ENCODE measurements at regions not wholly inside any gene's neighbourhood (a gene's known extent, or its start where the extent isn't known, plus 50 kb on each side); places are given as distances from the start of the nearest gene placed in this dataset.

DNA sequence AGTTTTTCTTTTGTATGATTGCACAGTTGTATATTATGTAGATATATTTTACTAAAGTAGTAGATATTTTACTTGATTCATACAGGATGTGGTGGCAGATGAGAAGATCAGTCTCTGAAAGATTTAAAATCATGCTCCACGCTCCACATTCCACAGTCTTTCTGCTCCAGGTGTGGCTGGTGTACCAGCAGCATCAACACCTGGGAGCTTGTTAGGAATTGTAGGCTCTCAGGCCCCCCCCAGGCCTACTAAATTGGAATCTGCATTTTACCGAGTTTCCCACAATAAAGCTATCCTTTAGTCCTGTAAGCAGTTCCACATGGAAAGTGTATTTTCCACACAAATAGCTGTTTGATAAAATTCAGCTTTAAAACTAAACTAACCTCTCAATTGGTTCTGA is 537.4 kb downstream of the BCKDHB start:
- DNase-seq (ENCODE audit: low read depth) = no peak
- H3K4me3 ChIP-seq (ENCODE audit: low read depth, low read length) = no peak overlapping the region
- TF ChIP-seq, protein P1, sequence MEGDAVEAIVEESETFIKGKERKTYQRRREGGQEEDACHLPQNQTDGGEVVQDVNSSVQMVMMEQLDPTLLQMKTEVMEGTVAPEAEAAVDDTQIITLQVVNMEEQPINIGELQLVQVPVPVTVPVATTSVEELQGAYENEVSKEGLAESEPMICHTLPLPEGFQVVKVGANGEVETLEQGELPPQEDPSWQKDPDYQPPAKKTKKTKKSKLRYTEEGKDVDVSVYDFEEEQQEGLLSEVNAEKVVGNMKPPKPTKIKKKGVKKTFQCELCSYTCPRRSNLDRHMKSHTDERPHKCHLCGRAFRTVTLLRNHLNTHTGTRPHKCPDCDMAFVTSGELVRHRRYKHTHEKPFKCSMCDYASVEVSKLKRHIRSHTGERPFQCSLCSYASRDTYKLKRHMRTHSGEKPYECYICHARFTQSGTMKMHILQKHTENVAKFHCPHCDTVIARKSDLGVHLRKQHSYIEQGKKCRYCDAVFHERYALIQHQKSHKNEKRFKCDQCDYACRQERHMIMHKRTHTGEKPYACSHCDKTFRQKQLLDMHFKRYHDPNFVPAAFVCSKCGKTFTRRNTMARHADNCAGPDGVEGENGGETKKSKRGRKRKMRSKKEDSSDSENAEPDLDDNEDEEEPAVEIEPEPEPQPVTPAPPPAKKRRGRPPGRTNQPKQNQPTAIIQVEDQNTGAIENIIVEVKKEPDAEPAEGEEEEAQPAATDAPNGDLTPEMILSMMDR (IDR thresholded peaks at IDR 0.05; ENCODE audit: insufficient read depth, low read depth, low read length, missing control alignments) = no peak

DNA sequence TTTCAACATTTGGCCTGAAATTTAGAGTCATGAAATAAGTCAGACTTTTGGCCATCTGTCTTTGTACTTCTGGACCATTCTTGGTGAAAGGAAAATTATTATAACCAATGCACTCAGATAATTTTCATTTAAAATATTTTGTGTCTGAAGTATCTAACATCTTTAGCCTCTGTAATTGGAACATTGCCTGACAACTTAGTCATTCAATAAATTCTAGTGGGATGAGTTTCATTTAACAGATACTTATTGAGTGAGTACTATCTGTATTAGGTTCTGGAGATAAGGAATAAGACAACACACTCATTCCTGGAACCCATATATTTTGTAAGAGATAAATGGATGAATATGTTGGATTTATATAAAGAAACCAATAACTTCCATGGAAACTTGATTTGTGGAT is 536.0 kb downstream of the BCKDHB start:
- TF ChIP-seq, protein P1 (IDR thresholded peaks at IDR 0.05; ENCODE audit: insufficient read depth, low read depth, low read length, missing control alignments) = no peak
- DNase-seq (ENCODE audit: low read depth) = no peak
- H3K4me3 ChIP-seq (ENCODE audit: low read depth, low read length) = no peak overlapping the region

DNA sequence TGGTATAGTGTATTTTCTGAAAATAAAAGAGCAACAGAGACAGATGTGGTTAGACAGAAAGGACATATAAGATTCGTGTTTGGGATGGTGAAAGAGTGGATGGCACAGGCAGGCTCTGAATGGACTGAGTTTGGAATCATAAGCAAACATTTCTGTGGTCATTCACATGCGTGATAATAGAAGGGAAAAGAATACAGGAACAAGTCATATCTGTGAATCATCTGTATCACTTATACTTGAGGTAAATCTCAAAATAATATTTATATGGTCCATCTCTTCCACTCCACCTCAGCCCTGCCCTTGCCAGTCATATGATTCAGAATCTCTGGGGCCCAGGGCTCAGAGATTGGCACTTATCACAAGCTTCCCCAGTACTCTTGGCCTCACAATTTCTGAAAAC is 535.1 kb downstream of the BCKDHB start:
- no peak for DNase-seq (ENCODE audit: low read depth)
- H3K4me3 ChIP-seq (ENCODE audit: low read depth, low read length) = no peak overlapping the region
- TF ChIP-seq, protein P1 (IDR thresholded peaks at IDR 0.05; ENCODE audit: insufficient read depth, low read depth, low read length, missing control alignments) = no peak

DNA sequence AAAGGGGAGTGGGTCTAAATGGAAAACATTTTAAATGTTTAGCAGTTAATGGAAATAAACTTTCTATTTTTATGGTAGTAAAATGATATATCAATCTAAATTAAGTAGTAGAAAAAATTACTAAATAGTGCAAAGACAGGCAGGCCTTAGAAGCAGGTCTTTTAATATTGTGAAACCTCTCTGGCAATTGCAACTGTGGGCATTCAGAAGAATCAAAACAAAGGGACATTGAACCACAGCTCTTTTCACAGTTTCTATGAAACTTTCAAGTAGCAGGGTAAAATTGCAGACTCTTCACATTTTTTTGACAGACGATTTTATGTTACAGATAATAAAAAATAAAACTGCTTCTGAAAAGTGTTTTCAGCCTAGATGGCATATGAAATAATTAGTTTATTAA is 533.7 kb downstream of the BCKDHB start:
- no peak overlapping the region for H3K4me3 ChIP-seq (ENCODE audit: low read depth, low read length)
- no peak for DNase-seq (ENCODE audit: low read depth)
- TF ChIP-seq, protein P1 (IDR thresholded peaks at IDR 0.05; ENCODE audit: insufficient read depth, low read depth, low read length, missing control alignments) = no peak

DNA sequence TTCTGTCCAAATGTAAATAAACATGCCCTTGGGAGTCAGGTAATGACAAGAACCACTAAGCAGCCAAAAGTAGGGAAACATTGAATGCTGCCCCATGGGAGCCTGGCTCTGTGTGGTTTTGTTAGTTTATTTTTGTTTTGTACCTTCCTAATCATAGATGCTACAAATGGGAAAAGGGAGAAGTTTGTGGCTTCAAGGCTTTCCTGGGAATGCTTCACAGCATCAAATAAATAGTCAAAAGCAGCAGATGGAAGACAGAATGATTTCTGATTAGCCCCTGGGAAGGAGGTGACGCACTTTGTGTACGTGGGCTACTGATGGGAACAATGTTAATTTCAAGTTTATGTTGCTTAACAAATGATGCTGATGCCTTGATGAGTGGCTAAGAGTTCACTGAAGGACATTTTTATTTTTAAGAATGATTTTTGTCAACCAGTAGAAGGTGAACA is 532.7 kb downstream of the BCKDHB start:
- no peak for DNase-seq (ENCODE audit: low read depth)
- TF ChIP-seq, protein P1 (IDR thresholded peaks at IDR 0.05; ENCODE audit: insufficient read depth, low read depth, low read length, missing control alignments) = no peak
- H3K4me3 ChIP-seq (ENCODE audit: low read depth, low read length) = no peak overlapping the region

DNA sequence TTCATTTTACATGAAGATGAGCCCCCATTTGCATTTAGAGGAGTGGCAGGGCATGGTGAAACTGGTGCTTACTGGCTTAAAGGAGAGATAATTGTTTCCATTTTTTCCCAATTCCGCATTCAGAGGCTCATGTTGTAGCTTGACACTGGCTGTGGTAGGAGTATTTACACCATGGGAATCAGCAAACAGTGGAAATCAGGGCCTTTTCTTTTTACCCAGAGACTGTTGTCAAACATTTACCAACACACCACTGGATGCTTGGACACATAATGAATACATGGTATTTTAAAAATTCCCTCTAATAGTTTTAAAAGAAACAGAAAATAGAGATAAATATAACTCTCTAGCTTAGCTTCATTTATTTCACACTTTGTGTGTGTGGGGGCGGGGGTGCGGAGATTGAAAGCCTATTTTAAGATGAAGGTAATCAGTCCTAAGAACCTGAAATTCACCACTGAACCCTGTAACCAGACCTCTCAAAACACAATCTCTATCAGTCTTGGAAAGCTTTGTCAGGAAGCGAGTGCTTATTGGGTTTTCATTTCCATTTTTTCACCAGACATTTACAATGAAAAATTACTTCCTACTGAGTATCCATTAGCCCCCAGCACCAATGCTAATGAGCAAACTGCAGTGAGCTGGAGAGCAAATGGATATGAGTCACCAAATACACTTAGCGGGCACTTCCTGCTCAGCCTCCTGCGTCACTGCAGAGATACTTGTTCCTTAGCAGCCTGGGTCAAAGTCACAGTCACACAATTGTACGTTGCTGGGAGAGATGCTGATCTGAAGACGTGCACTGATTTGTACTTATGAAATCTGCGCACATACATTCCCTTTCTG is 532.0 kb downstream of the BCKDHB start:
- DNase-seq (ENCODE audit: low read depth) = peak; percentile 37
- TF ChIP-seq, protein P1 (IDR thresholded peaks at IDR 0.05; ENCODE audit: insufficient read depth, low read depth, low read length, missing control alignments) = no peak
- no peak overlapping the region for H3K4me3 ChIP-seq (ENCODE audit: low read depth, low read length)

DNA sequence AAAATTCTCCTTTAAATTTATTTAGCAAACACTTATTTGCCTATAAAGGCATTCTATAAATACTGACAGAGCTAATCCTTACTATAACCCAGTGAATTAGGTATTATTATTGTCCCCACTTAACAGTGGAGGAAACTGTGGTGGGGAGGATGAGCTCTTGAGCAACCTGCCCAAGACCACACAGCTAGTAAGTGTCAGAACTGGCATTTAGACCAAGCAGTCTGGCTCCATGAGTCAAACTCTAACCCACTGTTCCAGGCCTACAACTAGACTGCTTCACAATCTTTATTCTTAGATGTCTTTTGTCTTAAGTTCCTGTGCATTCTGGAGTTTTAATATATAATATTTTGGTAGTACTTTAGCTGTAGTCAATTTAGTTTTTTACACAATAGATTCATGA is 530.8 kb downstream of the BCKDHB start:
- DNase-seq (ENCODE audit: low read depth) = no peak
- no peak overlapping the region for H3K4me3 ChIP-seq (ENCODE audit: low read depth, low read length)
- TF ChIP-seq, protein P1 (IDR thresholded peaks at IDR 0.05; ENCODE audit: insufficient read depth, low read depth, low read length, missing control alignments) = no peak
